ENCODE measurements at regions not wholly inside any gene's neighbourhood (a gene's known extent, or its start where the extent isn't known, plus 50 kb on each side); places are given as distances from the start of the nearest gene placed in this dataset.

DNA sequence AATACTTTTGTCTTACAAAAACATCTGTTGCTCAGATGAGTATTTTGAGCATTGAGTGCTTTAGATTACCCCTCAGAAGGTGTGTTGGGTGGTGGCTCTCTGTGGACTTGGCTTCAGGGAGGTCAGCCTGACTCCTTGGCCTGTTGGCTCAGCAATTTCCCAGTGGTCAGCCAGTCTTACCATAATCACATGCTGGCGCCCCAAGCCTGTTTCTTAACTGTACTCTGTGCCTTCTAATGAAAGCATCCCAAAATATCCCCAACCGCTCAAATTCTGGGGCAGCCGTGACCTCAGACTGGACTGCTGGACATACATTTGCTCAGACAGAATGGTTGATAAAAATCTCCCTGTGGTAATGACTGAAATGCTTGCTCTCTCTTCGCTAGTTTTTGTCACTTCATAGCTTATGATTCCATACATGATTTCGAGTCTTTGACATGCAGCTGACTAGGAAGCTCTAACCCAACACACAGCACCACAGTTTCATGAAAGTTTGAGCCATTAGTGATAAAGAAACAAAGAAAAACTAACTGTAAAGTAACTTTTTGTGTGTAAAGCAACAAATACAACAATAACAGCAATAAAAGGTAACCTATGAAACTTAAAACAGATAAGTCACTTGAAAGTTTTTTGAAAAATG is 562.2 kb upstream of the MEF2C start:
- no peak for DNase-seq

DNA sequence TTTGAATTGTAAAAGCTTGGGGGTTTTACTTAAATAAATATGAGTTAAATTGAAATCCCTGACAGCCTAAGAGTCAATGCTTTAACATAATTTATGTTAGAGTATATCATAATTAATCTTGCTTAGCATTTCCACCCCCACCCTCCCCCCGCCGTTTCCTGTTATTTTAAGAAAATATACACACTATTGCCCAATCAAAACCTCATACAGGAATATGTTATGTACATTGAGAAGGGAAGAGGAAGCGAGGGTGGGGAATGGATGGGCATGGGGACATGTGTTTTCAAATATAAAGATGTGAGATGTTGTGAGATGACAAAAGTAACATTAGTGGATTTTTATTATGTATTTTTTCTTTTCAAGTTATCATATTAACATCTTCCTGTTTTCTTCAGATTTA is 561.1 kb upstream of the MEF2C start:
- DNase-seq = no peak

DNA sequence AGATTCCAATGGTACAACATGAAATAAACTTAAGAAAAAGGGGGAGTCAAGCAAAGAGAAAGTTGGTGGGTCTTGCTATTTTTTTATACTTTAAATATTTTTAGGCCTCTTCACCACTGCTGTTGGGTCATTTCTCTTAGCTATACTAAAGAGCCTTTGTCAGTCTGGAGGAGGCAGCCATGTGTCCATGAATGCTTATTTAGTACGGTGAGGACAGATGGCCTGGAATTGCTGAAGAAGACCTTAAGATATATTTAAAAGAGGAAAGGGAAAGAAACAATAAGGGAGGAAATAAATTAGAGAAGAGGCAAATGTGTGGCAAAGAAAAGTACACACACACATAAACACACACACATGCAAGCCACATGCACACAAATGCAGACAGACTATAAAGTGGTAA is 560.5 kb upstream of the MEF2C start:
- DNase-seq = no peak

DNA sequence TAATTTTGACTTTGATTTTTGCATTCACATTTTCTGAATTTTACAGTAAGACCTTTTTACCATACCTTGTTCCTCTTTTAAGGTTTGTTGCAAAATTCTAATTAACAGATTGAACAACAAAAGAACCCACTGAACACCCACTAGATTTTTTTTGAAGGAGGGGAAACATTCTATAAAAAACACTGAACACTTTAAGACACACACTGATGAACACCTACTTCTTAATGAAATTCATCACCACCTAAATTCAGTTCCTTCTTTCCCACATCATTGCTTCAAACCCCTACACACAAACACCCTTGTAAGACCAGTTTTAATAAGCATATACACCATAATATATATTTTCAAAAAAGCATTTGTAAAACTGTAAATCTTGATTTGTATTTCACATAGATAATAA is 559.0 kb upstream of the MEF2C start:
- no peak for DNase-seq

DNA sequence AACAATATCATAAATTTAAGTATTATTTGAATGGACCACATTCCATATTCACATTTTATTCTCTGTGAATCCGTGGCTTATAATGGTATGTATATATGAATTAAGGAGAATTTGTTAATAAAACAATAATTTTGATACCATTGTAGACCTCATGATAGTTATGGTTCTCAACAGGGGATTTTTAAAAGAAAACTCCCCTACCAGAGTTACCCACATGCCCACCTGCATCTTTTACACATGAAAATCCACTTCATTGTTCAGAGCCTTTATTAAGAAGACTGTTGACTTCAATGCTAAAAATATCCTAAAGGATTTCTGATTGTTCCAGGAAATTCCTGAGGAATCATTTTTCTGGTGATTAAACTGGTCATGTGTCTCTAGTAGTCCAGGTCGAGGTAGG is 557.7 kb upstream of the MEF2C start:
- no peak for DNase-seq

DNA sequence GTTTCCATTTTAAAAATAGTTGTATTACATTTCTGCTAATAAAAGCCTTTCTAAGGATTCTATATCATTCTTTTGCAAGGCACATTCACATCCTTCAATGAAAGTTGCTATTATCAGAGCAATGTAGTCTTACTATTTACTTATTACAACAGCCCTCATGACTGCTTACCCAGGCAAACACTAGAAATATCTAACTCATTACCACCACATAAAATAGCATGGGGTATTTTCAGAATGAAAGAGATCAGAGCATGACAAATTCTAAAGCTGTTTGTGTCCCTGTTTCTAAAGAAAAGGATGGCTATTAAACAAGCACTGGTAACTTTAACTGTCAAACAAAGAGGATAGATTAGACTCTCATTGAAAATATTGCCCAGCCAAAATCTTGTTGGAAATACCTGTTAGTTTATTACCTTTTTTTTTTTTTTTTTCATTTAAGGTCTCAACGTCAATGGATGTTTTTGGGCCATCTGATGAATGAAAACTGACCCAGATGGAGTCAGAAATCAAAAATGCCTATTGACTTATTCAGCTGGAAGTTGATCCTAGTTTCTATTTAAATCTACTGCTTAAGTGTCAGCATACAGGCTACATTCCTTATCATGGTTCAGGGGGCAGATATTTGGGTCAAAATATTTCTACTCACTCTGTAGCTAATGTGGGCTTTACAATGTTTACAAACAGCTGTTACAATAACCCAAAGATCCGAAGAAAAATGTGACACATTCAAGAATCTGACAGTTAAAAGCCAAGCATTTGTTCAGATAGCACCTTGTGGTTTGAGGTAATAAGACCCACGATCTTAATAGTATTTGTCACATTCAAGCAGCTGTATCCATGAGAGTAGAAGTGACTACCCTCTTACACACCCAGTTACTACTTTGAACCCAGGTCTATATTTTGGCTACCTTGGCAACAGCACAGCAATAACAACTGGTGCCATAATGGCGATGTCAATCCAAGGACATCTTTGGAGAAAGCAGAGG is 554.8 kb upstream of the MEF2C start:
- DNase-seq = no peak

DNA sequence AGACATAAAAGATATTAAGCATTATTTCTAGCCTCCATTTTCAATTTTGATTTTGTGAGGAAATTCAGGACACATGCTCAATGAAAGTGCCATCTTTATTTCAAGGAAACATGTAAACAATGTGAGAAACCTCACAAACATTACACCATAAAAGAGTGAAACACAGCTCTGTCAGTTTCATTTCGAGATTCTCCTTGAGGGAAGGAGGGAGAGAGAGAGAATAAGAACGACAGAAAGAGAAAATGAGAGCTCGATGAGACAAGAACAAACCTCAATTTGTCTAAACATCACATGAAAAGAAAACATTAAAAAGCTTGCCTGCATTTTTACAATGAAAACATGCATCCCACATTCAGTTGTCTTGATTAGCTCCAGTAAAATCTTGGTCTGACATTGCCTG is 553.5 kb upstream of the MEF2C start:
- DNase-seq = no peak

DNA sequence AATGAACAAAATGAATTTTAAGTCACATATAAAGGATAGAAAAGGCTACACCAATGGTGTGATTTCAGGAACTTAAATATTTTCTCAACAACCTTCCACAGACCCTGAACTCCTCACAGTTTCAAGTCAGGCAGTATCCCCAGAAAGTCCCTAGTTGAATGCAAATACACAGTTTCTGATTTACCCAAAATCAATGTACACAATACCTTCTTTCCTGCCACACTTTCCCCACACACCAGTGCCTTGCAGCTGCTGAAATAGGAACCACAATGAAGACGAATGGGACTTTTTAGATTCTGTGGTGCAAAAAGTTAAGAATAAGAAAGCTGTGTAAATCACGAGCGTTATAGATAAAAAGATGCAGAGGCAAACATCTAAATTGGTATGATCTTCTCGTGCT is 552.4 kb upstream of the MEF2C start:
- DNase-seq = no peak

DNA sequence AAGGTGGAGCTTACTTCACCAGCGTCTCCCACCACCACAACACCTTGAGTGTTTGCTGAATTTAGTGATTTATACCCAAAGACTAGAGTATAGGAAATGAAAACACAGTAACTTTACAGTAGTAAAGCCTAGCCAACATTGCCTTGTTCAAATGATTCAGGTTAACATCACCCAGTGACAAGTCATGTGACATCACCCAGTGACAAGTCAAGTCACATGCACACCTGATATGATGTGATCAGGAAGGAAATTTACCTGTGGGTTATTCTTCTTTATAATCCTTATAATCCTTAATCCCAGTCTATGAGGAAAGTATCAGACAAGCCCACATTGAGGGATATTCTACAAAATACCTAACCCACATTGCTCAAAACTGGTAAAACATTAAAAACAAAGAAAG is 545.6 kb upstream of the MEF2C start:
- DNase-seq = no peak

DNA sequence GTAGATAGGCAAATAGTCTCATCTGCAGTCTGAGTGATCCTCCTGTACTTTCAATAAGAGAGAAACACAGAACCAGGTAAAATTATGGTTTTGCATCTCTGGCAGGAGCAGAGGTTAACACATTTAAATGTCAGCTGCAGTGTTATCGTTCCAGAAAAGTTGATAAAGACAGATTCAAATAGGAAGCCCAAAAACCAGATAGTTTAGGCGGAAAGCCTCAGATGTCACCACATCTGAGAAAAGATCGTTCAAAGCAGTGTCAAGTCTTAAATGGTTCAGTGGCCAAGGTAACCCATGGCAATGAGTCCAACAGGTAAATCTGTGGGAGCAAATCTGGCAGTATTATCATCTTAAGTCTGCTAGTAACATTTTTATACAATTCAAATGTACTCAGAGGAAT is 542.1 kb upstream of the MEF2C start:
- no peak for DNase-seq

DNA sequence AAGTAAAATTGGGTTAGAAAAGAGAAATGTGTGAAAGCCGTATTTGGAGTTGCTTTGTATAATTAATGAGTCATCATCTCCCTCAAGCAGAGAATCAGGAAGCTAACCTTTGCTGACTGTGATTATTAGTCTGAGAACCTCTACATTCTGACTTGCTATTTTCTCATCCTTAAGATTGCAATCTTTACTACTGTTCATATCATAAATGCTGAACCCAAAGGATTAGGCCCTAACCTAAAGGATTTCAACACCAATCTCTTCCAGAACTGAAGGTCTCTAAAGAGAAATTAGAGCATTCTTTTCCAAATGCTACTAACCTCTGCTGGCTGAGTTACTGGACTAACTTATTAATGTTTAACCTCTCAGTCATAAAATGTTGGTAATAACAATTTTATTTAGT is 538.1 kb upstream of the MEF2C start:
- DNase-seq = no peak

DNA sequence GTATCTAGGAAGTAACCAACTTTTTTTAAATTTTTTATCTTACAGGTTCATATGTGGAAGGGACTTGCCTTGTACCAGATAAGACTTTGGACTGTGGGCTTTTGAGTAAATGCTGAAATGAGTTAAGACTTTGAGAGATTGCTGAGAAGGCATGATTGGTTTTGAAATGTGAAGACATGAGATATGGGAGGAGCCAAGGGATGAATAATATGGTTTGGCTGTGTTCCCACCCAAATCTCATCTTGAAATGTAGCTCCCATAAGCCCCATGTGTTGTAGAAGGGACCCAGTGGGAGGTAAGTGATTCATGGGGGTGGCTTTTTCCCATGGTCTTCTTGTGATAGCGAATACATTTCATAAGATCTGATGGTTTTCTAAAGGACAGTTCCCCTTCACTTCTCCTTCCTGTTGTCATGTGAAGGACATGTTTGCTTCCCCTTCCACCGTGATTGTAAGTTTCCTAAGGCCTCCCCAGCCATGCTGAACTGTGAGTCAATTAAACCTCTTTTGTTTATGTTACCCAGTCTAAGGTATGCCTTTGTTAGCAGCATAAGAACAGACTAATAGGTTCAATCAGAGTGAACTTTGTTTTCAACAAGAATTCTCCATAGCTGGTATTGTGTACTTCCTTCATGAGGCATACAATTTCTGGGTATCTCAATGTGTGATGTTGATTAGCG is 535.6 kb upstream of the MEF2C start:
- no peak for DNase-seq

DNA sequence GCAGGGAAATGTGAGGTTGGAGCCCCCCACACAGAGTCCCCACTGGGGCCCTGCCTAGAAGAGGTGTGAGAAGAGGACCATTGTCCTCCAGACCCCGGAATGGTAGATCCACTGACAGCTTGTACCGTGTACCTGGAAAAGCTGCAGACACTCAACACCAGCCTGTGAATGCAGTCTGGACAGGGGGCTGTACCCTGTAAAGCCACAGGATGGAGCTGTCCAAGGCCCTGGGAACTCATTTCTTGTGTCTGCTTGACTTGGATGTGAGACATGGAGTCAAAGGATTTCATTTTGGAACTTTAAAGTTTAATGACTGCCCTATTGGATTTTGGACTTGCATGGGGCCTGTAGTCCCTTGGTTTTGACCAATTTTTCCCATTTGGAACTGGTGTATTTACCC is 535.0 kb upstream of the MEF2C start:
- DNase-seq = no peak

DNA sequence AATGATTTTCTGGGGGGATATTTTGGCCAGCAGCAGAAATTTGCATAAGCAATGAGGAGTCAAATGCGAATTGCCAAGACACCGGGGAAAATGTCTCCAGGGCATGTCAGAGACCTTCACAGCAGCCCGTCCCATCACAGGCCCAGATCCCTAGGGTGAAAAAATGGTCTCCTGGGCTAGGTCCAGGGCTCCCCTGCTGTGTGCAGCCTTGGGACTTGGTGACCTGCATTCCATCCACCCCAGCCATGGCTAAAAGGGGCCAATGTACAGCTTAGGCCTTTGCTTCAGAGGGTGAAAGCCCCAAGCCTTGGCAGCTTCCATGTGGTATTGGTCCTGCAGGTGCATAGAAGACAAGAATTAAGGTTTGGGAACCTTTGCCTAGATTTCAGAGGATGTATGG is 534.5 kb upstream of the MEF2C start:
- DNase-seq = no peak

DNA sequence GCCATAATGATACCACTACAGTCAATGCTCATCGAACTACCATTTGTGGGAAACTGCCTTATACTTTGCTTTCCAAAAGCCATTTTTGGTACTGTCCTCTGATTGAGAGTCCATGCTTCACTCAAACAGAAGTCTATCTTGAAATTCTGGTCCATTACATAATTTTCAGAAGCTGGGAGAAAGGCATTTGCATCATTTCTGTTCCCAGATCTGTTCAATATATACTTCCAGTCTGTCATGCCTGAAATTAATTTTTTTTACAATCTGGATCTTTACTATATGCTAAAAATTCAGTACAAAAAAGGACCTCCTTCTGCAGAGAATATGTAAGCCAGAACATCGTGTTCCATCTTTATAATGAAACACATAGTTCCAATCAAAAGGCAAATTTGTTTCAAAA is 528.9 kb upstream of the MEF2C start:
- DNase-seq = no peak

DNA sequence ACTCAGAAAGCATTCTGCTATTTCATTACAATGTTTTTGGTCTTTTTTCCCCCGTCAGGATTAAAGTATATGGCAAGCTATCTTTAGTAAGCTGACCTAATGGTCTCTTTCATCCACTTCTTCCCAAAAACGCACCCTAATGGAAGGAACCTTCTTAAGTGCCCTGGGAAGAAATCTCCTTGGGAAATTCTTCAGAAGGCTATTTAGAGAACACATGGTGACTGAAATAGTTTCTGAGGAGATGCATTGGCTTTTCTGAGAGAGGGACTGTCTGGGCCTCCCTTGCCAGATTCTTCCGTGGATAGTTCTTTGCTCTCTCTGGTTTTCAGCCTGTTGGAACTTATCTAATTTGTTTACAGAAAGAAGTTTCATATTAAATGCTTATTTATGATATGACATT is 524.1 kb upstream of the MEF2C start:
- no peak for DNase-seq

DNA sequence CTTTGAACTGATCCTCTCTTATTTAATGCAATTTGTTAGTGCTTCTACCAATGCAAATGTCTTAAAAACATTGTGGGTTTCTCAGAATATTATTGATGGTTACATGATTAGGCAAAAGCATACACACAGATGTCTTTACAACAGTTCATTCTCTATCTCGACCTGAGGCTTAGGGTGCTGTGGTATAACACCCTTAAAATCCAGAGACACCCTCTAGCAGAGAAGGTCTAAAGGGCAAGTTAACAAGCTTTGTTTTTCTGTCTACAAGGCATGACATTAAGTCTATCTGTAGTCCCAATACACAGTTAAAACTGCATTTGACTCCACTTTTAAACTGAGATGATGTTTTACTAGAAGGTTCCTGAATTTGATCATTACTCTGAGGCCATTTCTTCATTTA is 518.7 kb upstream of the MEF2C start:
- DNase-seq = no peak

DNA sequence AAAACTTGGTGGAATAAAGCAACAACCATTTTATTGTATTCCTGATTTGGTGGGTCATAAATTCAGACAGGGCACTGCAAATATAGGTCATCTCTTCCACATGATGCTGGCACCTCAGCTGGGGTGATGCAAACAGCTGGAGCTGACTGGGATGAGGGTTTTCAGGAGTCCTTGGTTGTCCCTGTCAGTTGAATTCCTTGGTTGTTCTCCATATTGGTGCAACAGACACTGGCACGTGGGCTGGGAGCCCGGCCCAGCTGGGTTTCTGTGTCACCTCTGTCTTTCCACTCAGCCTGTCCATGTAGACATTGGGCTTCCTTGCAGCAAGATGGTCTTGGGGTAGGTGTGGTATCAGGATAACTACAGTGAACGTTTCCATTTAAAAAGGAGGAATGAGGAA is 518.0 kb upstream of the MEF2C start:
- no peak for DNase-seq

DNA sequence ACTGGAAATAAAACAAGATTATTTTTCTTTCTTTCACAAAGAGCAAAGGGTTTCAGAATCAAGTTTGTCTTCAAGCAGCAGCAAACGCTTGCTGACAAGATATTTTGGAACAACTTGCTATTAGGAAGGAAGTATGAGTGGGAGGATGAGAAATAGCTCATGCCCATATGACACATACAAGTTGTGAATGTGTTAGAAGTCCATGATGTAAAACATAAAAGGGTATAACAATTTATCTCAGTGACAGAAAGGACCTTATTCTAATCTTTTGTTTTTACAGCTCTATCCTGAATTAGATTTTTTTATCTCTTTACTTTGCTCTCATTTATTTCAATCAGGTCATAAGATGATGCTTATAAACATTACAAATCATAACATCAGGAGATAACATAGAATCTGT is 516.6 kb upstream of the MEF2C start:
- DNase-seq = no peak

DNA sequence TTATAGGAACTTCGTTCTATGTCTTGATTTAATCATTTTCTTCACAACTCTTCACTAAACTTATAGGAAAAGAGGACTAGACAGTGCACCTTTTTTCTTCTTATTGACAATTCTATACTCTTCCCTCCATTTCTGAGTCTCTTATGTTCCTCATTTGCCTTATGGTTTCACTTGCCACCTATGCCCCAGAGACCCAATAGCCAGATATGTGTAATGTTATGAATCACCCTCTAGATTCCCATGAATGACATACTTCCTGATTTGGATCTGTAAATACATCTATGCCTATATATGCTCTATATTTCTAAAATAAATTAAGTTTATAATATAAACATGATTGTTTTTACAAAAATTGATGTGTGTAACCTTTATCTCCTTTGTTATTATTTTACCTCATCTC is 514.1 kb upstream of the MEF2C start:
- no peak for DNase-seq

DNA sequence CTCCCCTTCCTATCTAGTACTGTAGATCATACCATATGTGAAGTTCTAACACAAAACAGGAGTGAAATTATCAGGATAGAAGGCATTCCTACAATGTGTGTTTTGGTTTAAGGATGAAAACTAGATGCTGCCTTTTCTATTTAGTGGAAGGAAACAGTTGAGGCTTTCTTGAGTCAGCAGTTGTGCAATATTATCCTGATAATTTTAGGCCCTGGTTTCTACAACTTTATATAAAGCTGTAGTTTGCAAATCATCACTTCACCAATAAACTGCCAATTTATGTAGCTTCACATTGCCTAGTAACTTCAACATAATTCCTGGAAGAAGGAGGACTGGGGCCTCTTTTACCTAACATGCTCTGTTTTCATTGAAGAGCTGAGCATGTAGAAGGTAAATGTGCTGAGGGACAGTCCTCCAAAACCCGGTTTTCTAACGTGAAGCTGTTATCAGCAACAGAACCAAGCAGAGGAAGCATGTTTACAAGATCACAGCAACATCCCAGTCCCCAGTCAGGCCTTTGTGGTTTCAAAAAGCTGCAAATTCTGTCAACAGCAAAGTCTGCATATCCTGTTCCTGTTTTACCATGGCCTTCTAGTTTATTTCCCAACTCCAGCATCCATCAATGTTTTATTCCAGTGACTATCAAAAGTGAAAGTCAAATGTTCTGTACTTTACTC is 513.4 kb upstream of the MEF2C start:
- DNase-seq = no peak

DNA sequence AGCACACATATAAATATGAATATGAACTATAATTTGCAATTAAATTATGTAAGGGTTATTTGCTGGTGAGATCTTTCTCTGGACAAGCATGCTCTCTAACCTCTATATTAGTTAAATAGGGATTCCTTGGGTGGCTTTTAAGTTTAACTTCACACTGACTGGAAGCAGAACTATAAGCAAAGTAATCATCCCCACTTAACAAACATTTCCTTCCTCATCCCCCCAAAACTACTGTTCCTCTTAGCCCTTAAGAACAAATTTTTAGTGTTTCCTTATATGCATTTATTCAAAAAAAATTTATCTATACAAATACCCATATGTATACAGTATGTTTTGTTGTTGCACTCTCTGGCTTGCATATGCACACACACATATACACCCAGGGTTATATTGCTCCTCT is 512.1 kb upstream of the MEF2C start:
- DNase-seq = no peak

DNA sequence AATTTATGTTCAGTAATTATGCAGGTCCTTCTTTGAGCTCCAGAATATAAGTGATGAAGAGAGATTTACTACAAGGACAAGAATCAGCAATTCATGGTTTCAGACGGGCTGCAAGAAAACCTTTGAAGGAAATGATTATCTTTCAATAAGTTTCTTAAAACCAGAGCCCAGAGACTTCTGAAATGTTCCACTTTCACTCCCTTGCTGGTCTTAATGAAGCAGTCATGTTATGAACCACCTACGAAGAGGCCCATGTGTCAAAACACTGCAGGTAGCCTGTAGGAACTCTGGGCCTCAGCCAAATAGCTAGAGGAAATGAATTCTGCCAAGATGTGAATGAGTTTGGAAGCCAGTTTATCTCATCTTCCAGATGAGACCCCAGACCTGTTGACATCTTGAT is 505.9 kb upstream of the MEF2C start:
- DNase-seq = no peak

DNA sequence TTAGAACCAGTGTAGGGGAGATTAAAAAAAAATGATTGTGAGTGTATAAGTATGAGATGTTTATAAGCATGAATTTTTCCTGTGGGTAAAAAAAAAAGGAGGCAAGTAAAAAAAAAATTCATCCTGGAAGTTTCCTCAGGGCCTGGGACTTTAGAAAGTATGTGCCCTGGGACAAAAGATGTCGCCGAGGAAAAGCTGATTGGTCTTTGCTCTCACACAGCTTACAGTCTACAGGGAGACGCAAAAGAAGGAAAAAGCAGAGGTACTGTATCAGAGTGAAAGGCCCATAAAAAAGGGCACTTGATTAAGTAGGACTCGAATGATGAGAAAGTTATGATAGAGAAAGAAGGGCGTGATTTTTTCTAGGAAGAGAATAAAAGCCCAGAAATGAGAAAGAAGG is 501.4 kb upstream of the MEF2C start:
- DNase-seq = no peak
